ENCODE measurements at regions not wholly inside any gene's neighbourhood (a gene's known extent, or its start where the extent isn't known, plus 50 kb on each side); places are given as distances from the start of the nearest gene placed in this dataset.

DNA sequence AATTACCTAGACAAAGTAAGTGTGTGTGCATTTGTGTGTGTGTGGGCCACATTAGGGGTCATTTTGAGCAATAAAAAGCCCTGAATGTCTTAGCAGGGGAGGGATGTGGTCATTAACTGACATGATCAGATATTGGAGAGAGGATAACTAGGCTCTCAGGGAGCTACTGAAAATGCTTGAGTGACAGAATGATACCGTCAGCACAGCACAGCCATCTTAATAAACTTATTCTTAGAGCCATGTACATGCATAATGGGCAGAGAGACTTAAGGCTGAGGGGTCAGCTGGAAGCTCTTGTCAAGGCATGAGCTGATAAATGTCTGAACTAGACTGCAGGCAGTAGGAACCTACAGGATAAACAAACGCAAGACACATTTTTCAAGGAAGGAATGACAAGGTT lies 239.1 kb upstream of the NCAM1 start:
- Histone ChIP-seq H3K4me2 (ENCODE audit: low read depth, low read length) (no peak overlapping the region), H3K79me1 (ENCODE audit: low read depth in 1 of 2, low read length in 2 of 2) (no peaks in the 10 kb centered on the region), H3K36me3 (ENCODE audit: control insufficient read depth, insufficient read depth, low read length) (no peaks in the 10 kb centered on the region), H3K27ac (ENCODE audit: insufficient read depth, low read length) (no peak overlapping the region), H3K9me1 (ENCODE audit: insufficient read depth, low read length) (no peaks in the 10 kb centered on the region), H3K56ac (ENCODE audit: extremely low read depth, insufficient read depth, low read length) (no peak overlapping the region), H3K4me3 (ENCODE audit: insufficient read depth, low read depth, low read length) (no peak overlapping the region), H4K20me1 (ENCODE audit: insufficient read depth, low read length) (no peaks in the 10 kb centered on the region), H2AK9ac (replicated peaks; ENCODE audit: low read depth, low read length, poor library complexity) (no peak overlapping the region), H3K9ac (ENCODE audit: low read depth, low read length) (no peak overlapping the region), H2AK5ac (ENCODE audit: low read depth, low read length) (no peak overlapping the region), H3K9me3 (ENCODE audit: control insufficient read depth, insufficient read depth, low read length) (no peaks in the 10 kb centered on the region), H2AFZ (replicated peaks; ENCODE audit: low read length, poor library complexity) (no peak overlapping the region), H4K91ac (ENCODE audit: insufficient read depth, low read depth, low read length) (no peak overlapping the region), H3K4me1 (ENCODE audit: control insufficient read depth, insufficient read depth, low read length) (no peaks in the 10 kb centered on the region), H3K4ac (ENCODE audit: low read depth, low read length) (no peak overlapping the region), H4K5ac (ENCODE audit: low read depth, low read length) (no peak overlapping the region), H2BK20ac (ENCODE audit: low read depth, low read length) (no peak overlapping the region), H3K23ac (ENCODE audit: low read depth, low read length) (no peak overlapping the region), H2BK15ac (ENCODE audit: low read depth, low read length) (no peak overlapping the region), H3K18ac (ENCODE audit: low read depth, low read length) (no peak overlapping the region), H4K8ac (ENCODE audit: low read depth in 2 of 2, low read length in 2 of 2) (no peak overlapping the region), H3K27me3 (ENCODE audit: control insufficient read depth, insufficient read depth, low read length) (no peaks in the 10 kb centered on the region), H3K14ac (replicated peaks; ENCODE audit: low read depth, low read length) (no peak overlapping the region), H2BK5ac (ENCODE audit: low read depth, low read length, poor library complexity, severe bottlenecking) (no peak overlapping the region), H2BK120ac (ENCODE audit: low read depth, low read length) (no peak overlapping the region)
- BruUV-seq (replicated peaks): no TSS peak
- dilution Hi-C loops (cut with HindIII; ENCODE audit: low sequenced_read_pairs, unreplicated experiment): no loop called here
- intact Hi-C loops (cut with micrococcal nuclease): no loop called here
- CTCF ChIA-PET: no interaction called here
- in situ Hi-C loops (cut with MboI; ENCODE audit: low sequenced_read_pairs): no loop called here
- ATAC-seq (ENCODE audit: low read depth) (no peak), DNase-seq (no peak)
- TF ChIP-seq BHLHE40 (IDR thresholded peaks at IDR 0.05; ENCODE audit: low read depth, low read length) (no peak), RFX5 (IDR thresholded peaks at IDR 0.05; ENCODE audit: low read depth, low read length) (no peak), CEBPB (IDR thresholded peaks at IDR 0.05; ENCODE audit: low read depth, low read length) (no peak), FOS (IDR thresholded peaks at IDR 0.05; ENCODE audit: low read depth, low read length) (no peak), SMC3 (IDR thresholded peaks at IDR 0.05; ENCODE audit: low read depth, low read length) (no peak), RCOR1 (IDR thresholded peaks at IDR 0.05; ENCODE audit: insufficient replicate concordance, low read length) (no peak), RAD21 (IDR thresholded peaks at IDR 0.05; ENCODE audit: low read length) (no peak), CHD1 (IDR thresholded peaks at IDR 0.05; ENCODE audit: low read depth, low read length) (no peak), MAZ (IDR thresholded peaks at IDR 0.05; ENCODE audit: borderline replicate concordance, low read depth, low read length) (no peak)
- TF ChIP-seq, protein P1, sequence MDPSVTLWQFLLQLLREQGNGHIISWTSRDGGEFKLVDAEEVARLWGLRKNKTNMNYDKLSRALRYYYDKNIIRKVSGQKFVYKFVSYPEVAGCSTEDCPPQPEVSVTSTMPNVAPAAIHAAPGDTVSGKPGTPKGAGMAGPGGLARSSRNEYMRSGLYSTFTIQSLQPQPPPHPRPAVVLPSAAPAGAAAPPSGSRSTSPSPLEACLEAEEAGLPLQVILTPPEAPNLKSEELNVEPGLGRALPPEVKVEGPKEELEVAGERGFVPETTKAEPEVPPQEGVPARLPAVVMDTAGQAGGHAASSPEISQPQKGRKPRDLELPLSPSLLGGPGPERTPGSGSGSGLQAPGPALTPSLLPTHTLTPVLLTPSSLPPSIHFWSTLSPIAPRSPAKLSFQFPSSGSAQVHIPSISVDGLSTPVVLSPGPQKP (IDR thresholded peaks at IDR 0.05; ENCODE audit: borderline replicate concordance, low read depth, low read length): no peak
- TF ChIP-seq, protein P2, sequence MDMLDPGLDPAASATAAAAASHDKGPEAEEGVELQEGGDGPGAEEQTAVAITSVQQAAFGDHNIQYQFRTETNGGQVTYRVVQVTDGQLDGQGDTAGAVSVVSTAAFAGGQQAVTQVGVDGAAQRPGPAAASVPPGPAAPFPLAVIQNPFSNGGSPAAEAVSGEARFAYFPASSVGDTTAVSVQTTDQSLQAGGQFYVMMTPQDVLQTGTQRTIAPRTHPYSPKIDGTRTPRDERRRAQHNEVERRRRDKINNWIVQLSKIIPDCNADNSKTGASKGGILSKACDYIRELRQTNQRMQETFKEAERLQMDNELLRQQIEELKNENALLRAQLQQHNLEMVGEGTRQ (IDR thresholded peaks at IDR 0.05; ENCODE audit: low read depth, low read length): no peak
- no CpG with 5 or more reads among the region's 2 CpGs for WGBS, 2 experiments (ENCODE audit: extremely low coverage in 2 of 2, insufficient read length in 1 of 2)
- POLR2A ChIA-PET (ENCODE audit: unreplicated experiment): no interaction called here
